ENCODE measurements at regions not wholly inside any gene's neighbourhood (a gene's known extent, or its start where the extent isn't known, plus 50 kb on each side); places are given as distances from the start of the nearest gene placed in this dataset.

- TF ChIP-seq ZFP36L2 (CRISPR knock-in tag; IDR thresholded peaks at IDR 0.05) (no peak), PHF5A (CRISPR knock-in tag; IDR thresholded peaks at IDR 0.05; ENCODE audit: low read depth, unreplicated experiment) (no peak), ZNF883 (CRISPR knock-in tag; IDR thresholded peaks at IDR 0.05; ENCODE audit: not compliant biosample characterization) (no peak), YY1 (IDR thresholded peaks at IDR 0.05; ENCODE audit: insufficient read depth, insufficient replicate concordance, low read depth, low read length) (no peak), ISL2 (CRISPR knock-in tag; IDR thresholded peaks at IDR 0.05) (no peak), ELF3 (CRISPR knock-in tag; IDR thresholded peaks at IDR 0.05) (peak; percentile 64; the same call in 1 of the 2 replicates), ZNF557 (CRISPR knock-in tag; IDR thresholded peaks at IDR 0.05) (no peak), ELF1 (CRISPR knock-in tag; IDR thresholded peaks at IDR 0.05) (no peak), NFYC (CRISPR knock-in tag; IDR thresholded peaks at IDR 0.05) (no peak), TEAD2 (CRISPR knock-in tag; IDR thresholded peaks at IDR 0.05) (no peak), TMF1 (CRISPR knock-in tag; IDR thresholded peaks at IDR 0.05; ENCODE audit: low read depth) (no peak), PATZ1 (CRISPR knock-in tag; IDR thresholded peaks at IDR 0.05) (no peak), SAP130 (CRISPR knock-in tag; IDR thresholded peaks at IDR 0.05; ENCODE audit: low read depth) (peak; percentile 69), RFX1 (IDR thresholded peaks at IDR 0.05) (no peak), ZBTB7A (CRISPR knock-in tag; IDR thresholded peaks at IDR 0.05) (no peak), ZNF749 (CRISPR knock-in tag; IDR thresholded peaks at IDR 0.05; ENCODE audit: borderline replicate concordance) (no peak), THRA (CRISPR knock-in tag; IDR thresholded peaks at IDR 0.05; ENCODE audit: borderline replicate concordance) (no peak), POLR2AphosphoS2 (IDR thresholded peaks at IDR 0.05; ENCODE audit: low read depth, low read length) (no peak), SNAPC4 (CRISPR knock-in tag; IDR thresholded peaks at IDR 0.05) (no peak), KDM6A (CRISPR knock-in tag; IDR thresholded peaks at IDR 0.05; ENCODE audit: low read depth) (no peak)
These were observed 56.5 kb upstream of the ARHGAP32 start (continued) for GRCh38 chr11:129248618-129249017.

All from HepG2 (cell line).